ENCODE measurements at regions not wholly inside any gene's neighbourhood (a gene's known extent, or its start where the extent isn't known, plus 50 kb on each side); places are given as distances from the start of the nearest gene placed in this dataset.

- TF ChIP-seq REST (IDR thresholded peaks at IDR 0.05; ENCODE audit: unreplicated experiment), result no peak
- TF ChIP-seq CREB1 (CRISPR knock-in tag; IDR thresholded peaks at IDR 0.05; ENCODE audit: low read depth), result no peak
- TF ChIP-seq POLR2AphosphoS5 (IDR thresholded peaks at IDR 0.05; ENCODE audit: low read depth), result no peak
- TF ChIP-seq CTCF (conservative IDR thresholded peaks at IDR 0.05; ENCODE audit: low read depth in 2 of 2), result no peak
- no peak for TF ChIP-seq EZH2phosphoT487 (IDR thresholded peaks at IDR 0.05; ENCODE audit: unreplicated experiment)
- TF ChIP-seq ETS1 (IDR thresholded peaks at IDR 0.05), result no peak
- TF ChIP-seq EZH2 (IDR thresholded peaks at IDR 0.05; ENCODE audit: low read depth, unreplicated experiment), result no peak
- TF ChIP-seq ZNF114 (CRISPR knock-in tag; IDR thresholded peaks at IDR 0.05), result no peak
- TF ChIP-seq ZNF462 (CRISPR knock-in tag; IDR thresholded peaks at IDR 0.05), result no peak
- TF ChIP-seq STAT1 (IDR thresholded peaks at IDR 0.05; ENCODE audit: unreplicated experiment), result no peak
- no peak for TF ChIP-seq NANOG (IDR thresholded peaks at IDR 0.05; ENCODE audit: borderline replicate concordance)
These were observed 61.6 kb upstream of the CD99 start for GRCh38 chrX:2629316-2630007.
